IPS-NIHi7 (cell line): ENCODE measurements at regions not wholly inside any gene's neighbourhood (a gene's known extent, or its start where the extent isn't known, plus 50 kb on each side); places are given as distances from the start of the nearest gene placed in this dataset.

Source experiments
- DNase-seq: peaks from one replicate; pipeline ENCODE4 v3.0.0; 2012; ENCODE audit warnings: mixed read lengths; ENCODE audit errors: extremely low spot score

GRCh38 chr4:66704243-66704642 lies 841.1 kb downstream of the CENPC start:
- no peak for DNase-seq

- no peak for DNase-seq
Observed at GRCh38 chr4:66694739-66695138, 850.6 kb downstream of the CENPC start.

GRCh38 chr4:66693694-66694093 lies 851.6 kb downstream of the CENPC start:
- DNase-seq, result peak; percentile 12

GRCh38 chr4:66691101-66691500 lies 854.2 kb downstream of the CENPC start:
- peak; percentile 11 for DNase-seq

GRCh38 chr4:66688674-66689073 lies 856.6 kb downstream of the CENPC start:
- no peak for DNase-seq

GRCh38 chr4:66687459-66687858 lies 857.8 kb downstream of the CENPC start:
- no peak for DNase-seq

- DNase-seq, result no peak
Observed at GRCh38 chr4:66681962-66682361, 863.3 kb downstream of the CENPC start.

GRCh38 chr4:66667249-66667648 lies 878.1 kb downstream of the CENPC start:
- DNase-seq, result no peak

GRCh38 chr4:66662620-66663019 lies 882.7 kb downstream of the CENPC start:
- DNase-seq, result no peak

GRCh38 chr4:66658809-66659208 lies 886.5 kb downstream of the CENPC start:
- no peak for DNase-seq

- no peak for DNase-seq
Observed at GRCh38 chr4:66655505-66655904, 889.8 kb downstream of the CENPC start.

- DNase-seq, result no peak
Observed at GRCh38 chr4:66653937-66654336, 891.4 kb downstream of the CENPC start.

GRCh38 chr4:66649236-66649635 lies 896.1 kb downstream of the CENPC start:
- DNase-seq, result no peak

- no peak for DNase-seq
Observed at GRCh38 chr4:66647926-66648325, 897.4 kb downstream of the CENPC start.

- DNase-seq, result no peak
Observed at GRCh38 chr4:66647476-66647875, 897.8 kb downstream of the CENPC start.

- no peak for DNase-seq
Observed at GRCh38 chr4:66640233-66640990, 904.9 kb downstream of the CENPC start.

GRCh38 chr4:66639361-66639760 lies 905.9 kb downstream of the CENPC start:
- DNase-seq, result no peak

GRCh38 chr4:66636349-66636748 lies 909.0 kb downstream of the CENPC start:
- no peak for DNase-seq

GRCh38 chr4:66633477-66633876 lies 911.8 kb downstream of the CENPC start:
- no peak for DNase-seq

GRCh38 chr4:66629927-66630326 lies 915.4 kb downstream of the CENPC start:
- DNase-seq, result no peak

- no peak for DNase-seq
Observed at GRCh38 chr4:66628146-66628545, 917.2 kb downstream of the CENPC start.

- DNase-seq, result no peak
Observed at GRCh38 chr4:66625480-66625879, 919.8 kb downstream of the CENPC start.

- no peak for DNase-seq
Observed at GRCh38 chr4:66613591-66613990, 931.7 kb downstream of the CENPC start.

- no peak for DNase-seq
Observed at GRCh38 chr4:66609014-66609413, 936.3 kb downstream of the CENPC start.
